HCT116 (cell line): ENCODE measurements at regions not wholly inside any gene's neighbourhood (a gene's known extent, or its start where the extent isn't known, plus 50 kb on each side); places are given as distances from the start of the nearest gene placed in this dataset.

Source experiments
- CTCF ChIP-seq, 3 experiments: fragments of 200-600 bp in 1 of 3; sonication (generic) in 1 of 3; IDR thresholded peaks in 2 of 3; conservative IDR thresholded peaks in 1 of 3; 2 replicates each; pipeline ENCODE4 v1.5.1; 2012 to 2017; ENCODE audit warnings: low read depth in 2 of 3, low read length in 2 of 3, antibody characterized with exemption in 1 of 3, borderline replicate concordance in 1 of 3, control low read depth in 1 of 3, mild to moderate bottlenecking in 1 of 3, mixed read lengths in 1 of 3, mixed run types in 1 of 3, moderate library complexity in 1 of 3; ENCODE audit not compliant: insufficient read depth in 1 of 3
- FOSL1 ChIP-seq: IDR thresholded peaks from 2 replicates; pipeline ENCODE4 v1.6.1; 2012; ENCODE audit warnings: low read depth
- POLR2A ChIP-seq: IDR thresholded peaks from 2 replicates; pipeline ENCODE4 v1.7.0; 2011; ENCODE audit warnings: borderline replicate concordance; ENCODE audit not compliant: insufficient read depth, insufficient read length; ENCODE audit errors: extremely low read depth
- POLR2AphosphoS5 ChIP-seq: IDR thresholded peaks from 2 replicates; pipeline ENCODE4 v1.6.1; 2011; ENCODE audit warnings: mild to moderate bottlenecking, low read depth, low read length, moderate library complexity
- ZFX ChIP-seq: fragments of 450-650 bp; IDR thresholded peaks from 2 replicates; pipeline ENCODE4 v1.6.1; 2017
- ZNF274 ChIP-seq: fragments of 200-500 bp; sonication (Bioruptor generic); IDR thresholded peaks from 2 replicates; pipeline ENCODE4 v1.6.1; 2014; ENCODE audit warnings: mild to moderate bottlenecking, low read depth, low read length, inconsistent platforms

GRCh38 chr22:22752556-22753477 is 108.4 kb downstream of the GGTLC2 start:
- TF ChIP-seq CTCF (IDR thresholded peaks at IDR 0.05 in 2 of 3, conservative IDR thresholded peaks at IDR 0.05 in 1 of 3; ENCODE audit: borderline replicate concordance in 1 of 3, insufficient read depth in 1 of 3, low read depth in 2 of 3, low read length in 2 of 3) (no peak), ZFX (no peak), POLR2A (no peak), POLR2AphosphoS5 (no peak), FOSL1 (no peak), ZNF274 (no peak)
